ENCODE measurements at regions not wholly inside any gene's neighbourhood (a gene's known extent, or its start where the extent isn't known, plus 50 kb on each side); places are given as distances from the start of the nearest gene placed in this dataset.
"Not testable (repeated sequence)": the region's sequence is repeated elsewhere in the genome, so short reads cannot be mapped to it uniquely, and the experiment has no call there.

- DNase-seq: not testable (repeated sequence)
Observed at GRCh38 chr14:105663818-105664596, 137.6 kb downstream of the TMEM121 start.

- DNase-seq: no peak
Observed at GRCh38 chr14:105664691-105665090, 138.3 kb downstream of the TMEM121 start.

GRCh38 chr14:105665247-105665950, 139.0 kb downstream of the TMEM121 start:
- DNase-seq: no peak

GRCh38 chr14:105665951-105666277, 139.5 kb downstream of the TMEM121 start:
- no peak for DNase-seq

- DNase-seq: no peak
Observed at GRCh38 chr14:105666420-105666819, 140.0 kb downstream of the TMEM121 start.

GRCh38 chr14:105666991-105667662, 140.7 kb downstream of the TMEM121 start:
- not testable (repeated sequence) for DNase-seq

- DNase-seq: not testable (repeated sequence)
Observed at GRCh38 chr14:105667663-105668020, 141.3 kb downstream of the TMEM121 start.

- DNase-seq: not testable (repeated sequence)
Observed at GRCh38 chr14:105668021-105668420, 141.6 kb downstream of the TMEM121 start.

- DNase-seq: not testable (repeated sequence)
Observed at GRCh38 chr14:105668471-105669230, 142.3 kb downstream of the TMEM121 start.

- not testable (repeated sequence) for DNase-seq
Observed at GRCh38 chr14:105669231-105669610, 142.8 kb downstream of the TMEM121 start.

- not testable (repeated sequence) for DNase-seq
Observed at GRCh38 chr14:105669646-105670045, 143.3 kb downstream of the TMEM121 start.

- DNase-seq: not testable (repeated sequence)
Observed at GRCh38 chr14:105672450-105673200, 146.2 kb downstream of the TMEM121 start.

GRCh38 chr14:105675433-105675832, 149.1 kb downstream of the TMEM121 start:
- not testable (repeated sequence) for DNase-seq

GRCh38 chr14:105675905-105676670, 149.7 kb downstream of the TMEM121 start:
- DNase-seq: not testable (repeated sequence)

- DNase-seq: not testable (repeated sequence)
Observed at GRCh38 chr14:105678057-105678456, 151.7 kb downstream of the TMEM121 start.

GRCh38 chr14:105678996-105679958, 152.9 kb downstream of the TMEM121 start:
- DNase-seq: not testable (repeated sequence)

- not testable (repeated sequence) for DNase-seq
Observed at GRCh38 chr14:105679959-105680735, 153.8 kb downstream of the TMEM121 start.

GRCh38 chr14:105680736-105681098, 154.3 kb downstream of the TMEM121 start:
- not testable (repeated sequence) for DNase-seq

- DNase-seq: not testable (repeated sequence)
Observed at GRCh38 chr14:105681606-105682185, 155.3 kb downstream of the TMEM121 start.

All from NCI-H510A treated with DMSO at 0.1 percent for 48 hours (cell line).